HepG2 (cell line): ENCODE measurements at regions not wholly inside any gene's neighbourhood (a gene's known extent, or its start where the extent isn't known, plus 50 kb on each side); places are given as distances from the start of the nearest gene placed in this dataset.

Experiments used
- ATAC-seq: fragments of 200-7000 bp; cut with Tn5 transposase; 3 replicates; pipeline ENCODE4 v1.9.1; 2020; ENCODE audit warnings: mild to moderate bottlenecking, moderate library complexity
- BruUV-seq: library from RNA; stranded (reverse); fragments of 400-500 nt; replicated peaks from 2 replicates; lab custom pipeline; 2021; lab: Mats Ljungman, UMichigan
- CTCF ChIA-PET: fragments of 300-600 bp; formaldehyde crosslinking; extraction: SDS; loops from one replicate; lab custom pipeline; 2021; ENCODE audit warnings: low total read pairs, inconsistent platforms, low intra/inter-chr PET ratio; lab: Yijun Ruan, JAX
- POLR2A ChIA-PET: fragments of 350-600 bp; sonication (Branson Sonifier 250); formaldehyde crosslinking; loops from one replicate; lab custom pipeline; 2020; ENCODE audit warnings: antibody characterized with exemption, inconsistent platforms; lab: Yijun Ruan, JAX
- DNase-seq: peaks from one replicate; pipeline ENCODE4 v3.0.0-alpha.2; 2015; ENCODE audit warnings: low spot score
- FAIRE-seq: peaks from 3 replicates; lab custom pipeline; 2011; peaks lifted over from hg19 to GRCh38; lab: Jason Lieb, UNC
- H2AFZ ChIP-seq: one replicate; pipeline ENCODE4 v1.6.1; 2011; ENCODE audit warnings: low read length, inconsistent platforms
- H3K27ac ChIP-seq: fragments of 300-600 bp; 3 replicates; pipeline ENCODE4 v1.8.0; 2011; ENCODE audit warnings: mixed run types, mild to moderate bottlenecking, mixed read lengths, low read length, inconsistent platforms; ENCODE audit not compliant: insufficient read depth; ENCODE audit errors: extremely low read length
- H3K27me3 ChIP-seq, 2 experiments: fragments of 200-600 bp in 1 of 2; 2 replicates in 1 of 2; 3 replicates in 1 of 2; pipeline versions ENCODE4 v1.6.0 to v1.8.0; 2011; ENCODE audit warnings: low read length in 2 of 2, mild to moderate bottlenecking in 2 of 2, moderate library complexity in 2 of 2, inconsistent platforms in 1 of 2; ENCODE audit not compliant: insufficient read depth in 2 of 2, control insufficient read depth in 1 of 2
- H3K36me3 ChIP-seq, 2 experiments: fragments of 200-600 bp in 1 of 2; replicated peaks in 1 of 2; 2 replicates in 1 of 2; 3 replicates in 1 of 2; pipeline versions ENCODE4 v1.5.1 to v1.8.0; 2011; ENCODE audit warnings: low read length in 2 of 2, inconsistent platforms in 1 of 2; ENCODE audit not compliant: insufficient read depth in 2 of 2, control insufficient read depth in 1 of 2
- H3K4me1 ChIP-seq: 2 replicates; pipeline ENCODE4 v1.5.1; 2012; ENCODE audit warnings: low read length, inconsistent platforms; ENCODE audit not compliant: insufficient read depth
- H3K4me2 ChIP-seq: 2 replicates; pipeline ENCODE4 v1.6.0; 2011; ENCODE audit warnings: low read depth, low read length, inconsistent platforms
- H3K4me3 ChIP-seq, 3 experiments: fragments of 200-600 bp in 1 of 3; sonication (generic), shearing (Covaris generic) in 1 of 3; replicated peaks in 1 of 3; 2 replicates each; pipeline ENCODE4 v1.5.1; 2011 to 2016; ENCODE audit warnings: low read length in 3 of 3, inconsistent platforms in 2 of 3, low read depth in 2 of 3, mild to moderate bottlenecking in 2 of 3, control low read depth in 1 of 3, mixed read lengths in 1 of 3; ENCODE audit not compliant: insufficient read depth in 1 of 3
- H3K79me2 ChIP-seq: one replicate; pipeline ENCODE4 v1.6.1; 2011; ENCODE audit warnings: low read length, inconsistent platforms; ENCODE audit not compliant: insufficient read depth
- H3K9ac ChIP-seq: 2 replicates; pipeline ENCODE4 v1.6.0; 2011; ENCODE audit warnings: mild to moderate bottlenecking, low read depth, low read length, inconsistent platforms; ENCODE audit not compliant: insufficient read depth
- H3K9me3 ChIP-seq: 2 replicates; pipeline ENCODE4 v1.5.1; 2012; ENCODE audit warnings: mild to moderate bottlenecking, low read length
- H4K20me1 ChIP-seq: 2 replicates; pipeline ENCODE4 v1.6.0; 2011; ENCODE audit warnings: inconsistent platforms, mild to moderate bottlenecking, low read length, moderate library complexity; ENCODE audit not compliant: insufficient read depth
- KDM5B ChIP-seq: sonication (generic); formaldehyde crosslinking; IDR thresholded peaks from 2 replicates; pipeline ENCODE4 v1.4.0; 2020; ENCODE audit warnings: missing genetic modification reagents, mild to moderate bottlenecking, borderline replicate concordance
- NR2C2 ChIP-seq: sonication (generic); formaldehyde crosslinking; IDR thresholded peaks from 2 replicates; pipeline ENCODE4 v1.4.0; 2020; ENCODE audit warnings: missing genetic modification reagents, mild to moderate bottlenecking, moderate library complexity, borderline replicate concordance
- PLRG1 ChIP-seq: fragments of 450-650 bp; conservative IDR thresholded peaks from 2 replicates; pipeline ENCODE4 v1.6.1; 2016
- PRMT3 ChIP-seq: sonication (generic); formaldehyde crosslinking; IDR thresholded peaks from 2 replicates; pipeline ENCODE4 v1.8.1; 2022; ENCODE audit warnings: low read depth, mild to moderate bottlenecking, moderate library complexity, missing genetic modification reagents, borderline replicate concordance
- SNAI1 ChIP-seq: sonication (generic); formaldehyde crosslinking; IDR thresholded peaks from 2 replicates; pipeline ENCODE4 v1.5.0; 2020; ENCODE audit warnings: mild to moderate bottlenecking, missing genetic modification reagents, borderline replicate concordance
- ZBTB7A ChIP-seq: sonication (generic); formaldehyde crosslinking; IDR thresholded peaks from 2 replicates; pipeline ENCODE4 v1.8.0; 2022; ENCODE audit warnings: mild to moderate bottlenecking, missing genetic modification reagents
- ZNF556 ChIP-seq: sonication (generic); formaldehyde crosslinking; IDR thresholded peaks from 2 replicates; pipeline ENCODE4 v1.4.0; 2020; ENCODE audit warnings: mild to moderate bottlenecking, missing genetic modification reagents, borderline replicate concordance
- ZNF670 ChIP-seq: sonication (generic); formaldehyde crosslinking; IDR thresholded peaks from 2 replicates; pipeline ENCODE4 v1.8.0; 2022; ENCODE audit warnings: mild to moderate bottlenecking, missing genetic modification reagents, borderline replicate concordance
- ZNF773 ChIP-seq: sonication (generic); formaldehyde crosslinking; IDR thresholded peaks from 2 replicates; pipeline ENCODE4 v1.4.0; 2020; ENCODE audit warnings: missing genetic modification reagents, borderline replicate concordance
- WGBS: methylation state at CpG from one replicate; pipeline ENCODE4 v1.1.6; 2017; ENCODE audit warnings: low lambda C conversion rate; 5-methylcytosine and 5-hydroxymethylcytosine counted together
- in situ Hi-C: cut with HindIII; loops from 2 replicates; pipeline ENCODE4 v1.10.0; 2017; ENCODE audit warnings: low pct_unique_long_range_greater_than_20kb; ENCODE audit not compliant: extremely low pct_ligation_motif_present
- intact Hi-C: fragments of 100-400 bp; cut with micrococcal nuclease; formaldehyde crosslinking; loops from one replicate; pipeline ENCODE4 v1.10.0; 2022; ENCODE audit not compliant: unreplicated experiment
- TF ChIP-seq, protein P1 (sequence below): sonication (generic); formaldehyde crosslinking; IDR thresholded peaks from 2 replicates; pipeline ENCODE4 v1.4.0; 2020; ENCODE audit warnings: mild to moderate bottlenecking, missing genetic modification reagents, borderline replicate concordance
- TF ChIP-seq, protein P2 (sequence below): sonication (generic); formaldehyde crosslinking; IDR thresholded peaks from 2 replicates; pipeline ENCODE4 v1.8.0; 2022; ENCODE audit warnings: missing genetic modification reagents, mild to moderate bottlenecking, inconsistent platforms, borderline replicate concordance
- TF ChIP-seq, protein P3 (sequence below): sonication (generic); formaldehyde crosslinking; IDR thresholded peaks from 2 replicates; pipeline ENCODE4 v1.4.0; 2020; ENCODE audit warnings: low read depth, mild to moderate bottlenecking, missing genetic modification reagents
- TF ChIP-seq, protein P4 (sequence below): sonication (generic); formaldehyde crosslinking; conservative IDR thresholded peaks from 2 replicates; pipeline ENCODE4 v1.4.0; 2020; ENCODE audit warnings: missing genetic modification reagents
- TF ChIP-seq, protein P5 (sequence below): sonication (generic); formaldehyde crosslinking; IDR thresholded peaks from 2 replicates; pipeline ENCODE4 v1.8.1; 2022; ENCODE audit warnings: mild to moderate bottlenecking, missing genetic modification reagents

DNA sequence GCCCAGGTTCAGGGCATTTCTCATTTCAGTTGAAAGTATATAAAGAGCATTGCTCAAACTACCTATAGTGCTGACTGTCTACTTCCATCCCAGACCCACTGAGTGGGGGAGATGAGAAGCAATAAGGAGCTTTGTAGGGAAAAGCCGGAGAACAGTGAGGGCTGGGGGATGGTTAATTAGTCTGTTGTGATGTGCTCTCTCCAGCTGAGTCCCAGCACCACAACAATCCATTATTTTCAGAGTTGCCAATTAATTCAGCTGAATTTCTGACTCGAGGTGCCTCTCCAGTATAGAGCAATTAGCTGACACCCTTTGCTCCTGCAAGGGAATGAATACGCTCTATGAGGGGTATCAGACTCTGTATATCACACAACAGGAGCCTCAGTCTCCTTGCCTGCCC is 1118.6 kb downstream of the SORCS3 start:
- peaks cover 26% of the 10 kb centered on the region for H3K9me3 ChIP-seq
- no TSS peak for BruUV-seq
- no peak overlapping the region for H3K4me2 ChIP-seq
- DNase-seq = no peak
- 0% methylated on average over 3 of the region's 3 CpGs for WGBS
- H3K4me1 ChIP-seq = no peaks in the 10 kb centered on the region
- no peak overlapping the region for H3K27ac ChIP-seq
- H3K4me3 ChIP-seq = no peak overlapping the region
- ChIA-PET POLR2A (no interaction called here), CTCF (no interaction called here)
- intact Hi-C loops = no loop called here
- no peak for ATAC-seq
- H3K79me2 ChIP-seq = no peaks in the 10 kb centered on the region
- H3K27me3 ChIP-seq = no peaks in the 10 kb centered on the region
- H2AFZ ChIP-seq = no peak overlapping the region
- H3K9ac ChIP-seq = no peak overlapping the region
- no peak for FAIRE-seq
- in situ Hi-C loops = no loop called here
- H4K20me1 ChIP-seq = no peaks in the 10 kb centered on the region
- H3K36me3 ChIP-seq = no peaks in the 10 kb centered on the region
- TF ChIP-seq, protein P1, sequence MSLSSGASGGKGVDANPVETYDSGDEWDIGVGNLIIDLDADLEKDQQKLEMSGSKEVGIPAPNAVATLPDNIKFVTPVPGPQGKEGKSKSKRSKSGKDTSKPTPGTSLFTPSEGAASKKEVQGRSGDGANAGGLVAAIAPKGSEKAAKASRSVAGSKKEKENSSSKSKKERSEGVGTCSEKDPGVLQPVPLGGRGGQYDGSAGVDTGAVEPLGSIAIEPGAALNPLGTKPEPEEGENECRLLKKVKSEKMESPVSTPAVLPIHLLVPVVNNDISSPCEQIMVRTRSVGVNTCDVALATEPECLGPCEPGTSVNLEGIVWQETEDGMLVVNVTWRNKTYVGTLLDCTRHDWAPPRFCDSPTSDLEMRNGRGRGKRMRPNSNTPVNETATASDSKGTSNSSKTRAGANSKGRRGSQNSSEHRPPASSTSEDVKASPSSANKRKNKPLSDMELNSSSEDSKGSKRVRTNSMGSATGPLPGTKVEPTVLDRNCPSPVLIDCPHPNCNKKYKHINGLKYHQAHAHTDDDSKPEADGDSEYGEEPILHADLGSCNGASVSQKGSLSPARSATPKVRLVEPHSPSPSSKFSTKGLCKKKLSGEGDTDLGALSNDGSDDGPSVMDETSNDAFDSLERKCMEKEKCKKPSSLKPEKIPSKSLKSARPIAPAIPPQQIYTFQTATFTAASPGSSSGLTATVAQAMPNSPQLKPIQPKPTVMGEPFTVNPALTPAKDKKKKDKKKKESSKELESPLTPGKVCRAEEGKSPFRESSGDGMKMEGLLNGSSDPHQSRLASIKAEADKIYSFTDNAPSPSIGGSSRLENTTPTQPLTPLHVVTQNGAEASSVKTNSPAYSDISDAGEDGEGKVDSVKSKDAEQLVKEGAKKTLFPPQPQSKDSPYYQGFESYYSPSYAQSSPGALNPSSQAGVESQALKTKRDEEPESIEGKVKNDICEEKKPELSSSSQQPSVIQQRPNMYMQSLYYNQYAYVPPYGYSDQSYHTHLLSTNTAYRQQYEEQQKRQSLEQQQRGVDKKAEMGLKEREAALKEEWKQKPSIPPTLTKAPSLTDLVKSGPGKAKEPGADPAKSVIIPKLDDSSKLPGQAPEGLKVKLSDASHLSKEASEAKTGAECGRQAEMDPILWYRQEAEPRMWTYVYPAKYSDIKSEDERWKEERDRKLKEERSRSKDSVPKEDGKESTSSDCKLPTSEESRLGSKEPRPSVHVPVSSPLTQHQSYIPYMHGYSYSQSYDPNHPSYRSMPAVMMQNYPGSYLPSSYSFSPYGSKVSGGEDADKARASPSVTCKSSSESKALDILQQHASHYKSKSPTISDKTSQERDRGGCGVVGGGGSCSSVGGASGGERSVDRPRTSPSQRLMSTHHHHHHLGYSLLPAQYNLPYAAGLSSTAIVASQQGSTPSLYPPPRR (CRISPR knock-in tag) = no peak
- TF ChIP-seq, protein P2, sequence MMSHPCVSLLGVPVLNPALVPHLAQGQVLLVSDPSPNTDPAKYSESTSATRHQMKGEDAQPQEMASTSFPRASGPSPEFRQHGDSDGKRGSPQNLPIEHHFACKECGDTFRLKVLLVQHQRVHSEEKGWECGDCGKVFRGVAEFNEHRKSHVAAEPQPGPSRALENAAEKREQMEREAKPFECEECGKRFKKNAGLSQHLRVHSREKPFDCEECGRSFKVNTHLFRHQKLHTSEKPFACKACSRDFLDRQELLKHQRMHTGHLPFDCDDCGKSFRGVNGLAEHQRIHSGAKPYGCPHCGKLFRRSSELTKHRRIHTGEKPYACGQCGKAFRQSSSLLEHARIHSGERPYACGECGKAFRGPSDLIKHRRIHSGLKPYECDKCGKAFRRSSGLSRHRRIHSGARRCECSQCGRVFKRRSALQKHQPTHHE = no peak
- no peak for TF ChIP-seq ZNF670
- TF ChIP-seq ZNF556 (CRISPR knock-in tag) = no peak
- no peak for TF ChIP-seq PLRG1
- no peak for TF ChIP-seq ZNF773 (CRISPR knock-in tag)
- TF ChIP-seq, protein P3, sequence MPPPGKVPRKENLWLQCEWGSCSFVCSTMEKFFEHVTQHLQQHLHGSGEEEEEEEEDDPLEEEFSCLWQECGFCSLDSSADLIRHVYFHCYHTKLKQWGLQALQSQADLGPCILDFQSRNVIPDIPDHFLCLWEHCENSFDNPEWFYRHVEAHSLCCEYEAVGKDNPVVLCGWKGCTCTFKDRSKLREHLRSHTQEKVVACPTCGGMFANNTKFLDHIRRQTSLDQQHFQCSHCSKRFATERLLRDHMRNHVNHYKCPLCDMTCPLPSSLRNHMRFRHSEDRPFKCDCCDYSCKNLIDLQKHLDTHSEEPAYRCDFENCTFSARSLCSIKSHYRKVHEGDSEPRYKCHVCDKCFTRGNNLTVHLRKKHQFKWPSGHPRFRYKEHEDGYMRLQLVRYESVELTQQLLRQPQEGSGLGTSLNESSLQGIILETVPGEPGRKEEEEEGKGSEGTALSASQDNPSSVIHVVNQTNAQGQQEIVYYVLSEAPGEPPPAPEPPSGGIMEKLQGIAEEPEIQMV (CRISPR knock-in tag) = no peak
- TF ChIP-seq ZBTB7A (CRISPR knock-in tag) = no peak
- TF ChIP-seq, protein P4, sequence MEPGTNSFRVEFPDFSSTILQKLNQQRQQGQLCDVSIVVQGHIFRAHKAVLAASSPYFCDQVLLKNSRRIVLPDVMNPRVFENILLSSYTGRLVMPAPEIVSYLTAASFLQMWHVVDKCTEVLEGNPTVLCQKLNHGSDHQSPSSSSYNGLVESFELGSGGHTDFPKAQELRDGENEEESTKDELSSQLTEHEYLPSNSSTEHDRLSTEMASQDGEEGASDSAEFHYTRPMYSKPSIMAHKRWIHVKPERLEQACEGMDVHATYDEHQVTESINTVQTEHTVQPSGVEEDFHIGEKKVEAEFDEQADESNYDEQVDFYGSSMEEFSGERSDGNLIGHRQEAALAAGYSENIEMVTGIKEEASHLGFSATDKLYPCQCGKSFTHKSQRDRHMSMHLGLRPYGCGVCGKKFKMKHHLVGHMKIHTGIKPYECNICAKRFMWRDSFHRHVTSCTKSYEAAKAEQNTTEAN (CRISPR knock-in tag) = no peak
- TF ChIP-seq, protein P5, sequence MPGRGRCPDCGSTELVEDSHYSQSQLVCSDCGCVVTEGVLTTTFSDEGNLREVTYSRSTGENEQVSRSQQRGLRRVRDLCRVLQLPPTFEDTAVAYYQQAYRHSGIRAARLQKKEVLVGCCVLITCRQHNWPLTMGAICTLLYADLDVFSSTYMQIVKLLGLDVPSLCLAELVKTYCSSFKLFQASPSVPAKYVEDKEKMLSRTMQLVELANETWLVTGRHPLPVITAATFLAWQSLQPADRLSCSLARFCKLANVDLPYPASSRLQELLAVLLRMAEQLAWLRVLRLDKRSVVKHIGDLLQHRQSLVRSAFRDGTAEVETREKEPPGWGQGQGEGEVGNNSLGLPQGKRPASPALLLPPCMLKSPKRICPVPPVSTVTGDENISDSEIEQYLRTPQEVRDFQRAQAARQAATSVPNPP (CRISPR knock-in tag) = no peak
- TF ChIP-seq PRMT3 (CRISPR knock-in tag) = no peak
- TF ChIP-seq SNAI1 (CRISPR knock-in tag) = no peak
- no peak for TF ChIP-seq NR2C2 (CRISPR knock-in tag)
- TF ChIP-seq KDM5B (CRISPR knock-in tag) = no peak
